PFSK-1 (cell line): ENCODE measurements at regions not wholly inside any gene's neighbourhood (a gene's known extent, or its start where the extent isn't known, plus 50 kb on each side); places are given as distances from the start of the nearest gene placed in this dataset.

Experiments
- FOXP2 ChIP-seq: optimal IDR thresholded peaks from 2 replicates; pipeline ENCODE3; 2011; ENCODE audit warnings: borderline replicate concordance, control low read depth, inconsistent platforms; ENCODE audit not compliant: insufficient read depth; ENCODE audit errors: extremely low read length, extremely low read depth
- POLR2AphosphoS5 ChIP-seq: IDR thresholded peaks from 2 replicates; pipeline ENCODE4 v1.6.1; 2012; ENCODE audit warnings: low read depth, mild to moderate bottlenecking, control low read depth, low read length, moderate library complexity
- SIN3A ChIP-seq: IDR thresholded peaks from 2 replicates; pipeline ENCODE4 v1.6.1; 2012; ENCODE audit warnings: mild to moderate bottlenecking, low read length, moderate library complexity, borderline replicate concordance; ENCODE audit not compliant: insufficient read depth
- TAF1 ChIP-seq: IDR thresholded peaks from 2 replicates; pipeline ENCODE4 v1.6.1; 2012; ENCODE audit warnings: low read length, control low read depth, borderline replicate concordance; ENCODE audit not compliant: insufficient read depth
- TF ChIP-seq, protein P1 (sequence below), 2 experiments: IDR thresholded peaks; 2 replicates each; pipeline versions ENCODE4 v1.6.1 to v1.8.0; 2011 to 2012; ENCODE audit warnings: low read depth in 2 of 2, low read length in 2 of 2, control low read depth in 1 of 2, inconsistent platforms in 1 of 2, mild to moderate bottlenecking in 1 of 2, moderate library complexity in 1 of 2; ENCODE audit not compliant: insufficient read depth in 1 of 2

DNA sequence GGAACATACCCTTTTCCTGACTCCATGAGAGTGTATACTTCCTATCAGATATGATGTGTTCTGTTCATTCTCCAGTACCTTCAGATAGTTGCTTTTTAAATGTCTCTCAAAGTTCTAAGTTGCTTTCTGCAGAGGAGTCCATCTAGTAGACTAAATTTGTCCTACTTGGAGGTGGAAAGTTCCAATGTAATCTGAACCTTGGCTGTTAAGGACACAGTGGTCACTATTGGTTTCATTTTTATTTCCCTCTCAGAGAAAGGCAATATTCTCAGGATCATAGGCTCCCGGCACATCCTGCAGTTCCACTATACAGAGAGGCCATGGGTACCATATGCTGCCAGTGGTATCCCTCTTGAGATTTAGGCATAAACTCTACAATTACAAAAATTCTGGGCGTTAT is 634.6 kb downstream of the LRRC70 start:
- TF ChIP-seq POLR2AphosphoS5 (no peak), SIN3A (no peak), FOXP2 (no peak), TAF1 (no peak)
- TF ChIP-seq, protein P1, sequence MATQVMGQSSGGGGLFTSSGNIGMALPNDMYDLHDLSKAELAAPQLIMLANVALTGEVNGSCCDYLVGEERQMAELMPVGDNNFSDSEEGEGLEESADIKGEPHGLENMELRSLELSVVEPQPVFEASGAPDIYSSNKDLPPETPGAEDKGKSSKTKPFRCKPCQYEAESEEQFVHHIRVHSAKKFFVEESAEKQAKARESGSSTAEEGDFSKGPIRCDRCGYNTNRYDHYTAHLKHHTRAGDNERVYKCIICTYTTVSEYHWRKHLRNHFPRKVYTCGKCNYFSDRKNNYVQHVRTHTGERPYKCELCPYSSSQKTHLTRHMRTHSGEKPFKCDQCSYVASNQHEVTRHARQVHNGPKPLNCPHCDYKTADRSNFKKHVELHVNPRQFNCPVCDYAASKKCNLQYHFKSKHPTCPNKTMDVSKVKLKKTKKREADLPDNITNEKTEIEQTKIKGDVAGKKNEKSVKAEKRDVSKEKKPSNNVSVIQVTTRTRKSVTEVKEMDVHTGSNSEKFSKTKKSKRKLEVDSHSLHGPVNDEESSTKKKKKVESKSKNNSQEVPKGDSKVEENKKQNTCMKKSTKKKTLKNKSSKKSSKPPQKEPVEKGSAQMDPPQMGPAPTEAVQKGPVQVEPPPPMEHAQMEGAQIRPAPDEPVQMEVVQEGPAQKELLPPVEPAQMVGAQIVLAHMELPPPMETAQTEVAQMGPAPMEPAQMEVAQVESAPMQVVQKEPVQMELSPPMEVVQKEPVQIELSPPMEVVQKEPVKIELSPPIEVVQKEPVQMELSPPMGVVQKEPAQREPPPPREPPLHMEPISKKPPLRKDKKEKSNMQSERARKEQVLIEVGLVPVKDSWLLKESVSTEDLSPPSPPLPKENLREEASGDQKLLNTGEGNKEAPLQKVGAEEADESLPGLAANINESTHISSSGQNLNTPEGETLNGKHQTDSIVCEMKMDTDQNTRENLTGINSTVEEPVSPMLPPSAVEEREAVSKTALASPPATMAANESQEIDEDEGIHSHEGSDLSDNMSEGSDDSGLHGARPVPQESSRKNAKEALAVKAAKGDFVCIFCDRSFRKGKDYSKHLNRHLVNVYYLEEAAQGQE (IDR thresholded peaks at IDR 0.05; ENCODE audit: insufficient read depth in 1 of 2, low read depth in 2 of 2, low read length in 2 of 2), result no peak
